ENCODE measurements at regions not wholly inside any gene's neighbourhood (a gene's known extent, or its start where the extent isn't known, plus 50 kb on each side); places are given as distances from the start of the nearest gene placed in this dataset.

GRCh38 chr10:124186956-124187355, 93.6 kb upstream of the CHST15 start:
- no peak overlapping the region for H3K27ac Mint-ChIP-seq
- H3K27me3 Mint-ChIP-seq = peaks cover 9% of the 10 kb centered on the region
- H3K4me3 Mint-ChIP-seq (ENCODE audit: low read depth) = no peak overlapping the region
- TF ChIP-seq, protein P1, sequence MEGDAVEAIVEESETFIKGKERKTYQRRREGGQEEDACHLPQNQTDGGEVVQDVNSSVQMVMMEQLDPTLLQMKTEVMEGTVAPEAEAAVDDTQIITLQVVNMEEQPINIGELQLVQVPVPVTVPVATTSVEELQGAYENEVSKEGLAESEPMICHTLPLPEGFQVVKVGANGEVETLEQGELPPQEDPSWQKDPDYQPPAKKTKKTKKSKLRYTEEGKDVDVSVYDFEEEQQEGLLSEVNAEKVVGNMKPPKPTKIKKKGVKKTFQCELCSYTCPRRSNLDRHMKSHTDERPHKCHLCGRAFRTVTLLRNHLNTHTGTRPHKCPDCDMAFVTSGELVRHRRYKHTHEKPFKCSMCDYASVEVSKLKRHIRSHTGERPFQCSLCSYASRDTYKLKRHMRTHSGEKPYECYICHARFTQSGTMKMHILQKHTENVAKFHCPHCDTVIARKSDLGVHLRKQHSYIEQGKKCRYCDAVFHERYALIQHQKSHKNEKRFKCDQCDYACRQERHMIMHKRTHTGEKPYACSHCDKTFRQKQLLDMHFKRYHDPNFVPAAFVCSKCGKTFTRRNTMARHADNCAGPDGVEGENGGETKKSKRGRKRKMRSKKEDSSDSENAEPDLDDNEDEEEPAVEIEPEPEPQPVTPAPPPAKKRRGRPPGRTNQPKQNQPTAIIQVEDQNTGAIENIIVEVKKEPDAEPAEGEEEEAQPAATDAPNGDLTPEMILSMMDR (IDR thresholded peaks at IDR 0.05; ENCODE audit: unreplicated experiment) = no peak
- no peaks in the 10 kb centered on the region for H3K36me3 Mint-ChIP-seq (ENCODE audit: insufficient read depth)
- H3K9me3 Mint-ChIP-seq (ENCODE audit: low read depth) = peaks cover 7% of the 10 kb centered on the region
- no peaks in the 10 kb centered on the region for H3K4me1 Mint-ChIP-seq (ENCODE audit: low read depth)
- DNase-seq (ENCODE audit: low spot score, unreplicated experiment) = no peak

DNA sequence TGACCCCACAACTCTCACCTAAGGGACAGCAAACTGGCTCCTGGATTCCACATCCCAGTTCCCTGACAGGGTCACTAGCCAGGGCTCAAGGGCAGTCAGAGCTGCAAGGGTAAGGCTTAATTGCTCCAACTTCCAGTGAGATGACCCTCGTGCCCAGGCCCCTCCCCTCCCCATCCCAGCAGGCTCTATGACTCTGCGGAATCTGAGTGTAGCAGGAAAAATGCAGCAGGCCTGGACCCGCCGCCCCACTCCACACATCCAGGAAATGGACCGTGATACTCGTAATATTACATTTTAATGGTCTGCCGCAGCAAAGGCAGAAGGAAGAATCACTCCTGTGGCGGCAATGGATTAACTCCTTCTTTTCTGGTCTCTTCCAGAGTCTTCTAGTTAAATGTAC, 91.7 kb upstream of the CHST15 start:
- no peak overlapping the region for H3K4me3 Mint-ChIP-seq (ENCODE audit: low read depth)
- peaks cover 7% of the 10 kb centered on the region for H3K9me3 Mint-ChIP-seq (ENCODE audit: low read depth)
- DNase-seq (ENCODE audit: low spot score, unreplicated experiment) = no peak
- no peaks in the 10 kb centered on the region for H3K36me3 Mint-ChIP-seq (ENCODE audit: insufficient read depth)
- H3K27ac Mint-ChIP-seq = no peak overlapping the region
- H3K4me1 Mint-ChIP-seq (ENCODE audit: low read depth) = no peaks in the 10 kb centered on the region
- H3K27me3 Mint-ChIP-seq = peaks cover 4% of the 10 kb centered on the region
- TF ChIP-seq, protein P1 (IDR thresholded peaks at IDR 0.05; ENCODE audit: unreplicated experiment) = no peak

DNA sequence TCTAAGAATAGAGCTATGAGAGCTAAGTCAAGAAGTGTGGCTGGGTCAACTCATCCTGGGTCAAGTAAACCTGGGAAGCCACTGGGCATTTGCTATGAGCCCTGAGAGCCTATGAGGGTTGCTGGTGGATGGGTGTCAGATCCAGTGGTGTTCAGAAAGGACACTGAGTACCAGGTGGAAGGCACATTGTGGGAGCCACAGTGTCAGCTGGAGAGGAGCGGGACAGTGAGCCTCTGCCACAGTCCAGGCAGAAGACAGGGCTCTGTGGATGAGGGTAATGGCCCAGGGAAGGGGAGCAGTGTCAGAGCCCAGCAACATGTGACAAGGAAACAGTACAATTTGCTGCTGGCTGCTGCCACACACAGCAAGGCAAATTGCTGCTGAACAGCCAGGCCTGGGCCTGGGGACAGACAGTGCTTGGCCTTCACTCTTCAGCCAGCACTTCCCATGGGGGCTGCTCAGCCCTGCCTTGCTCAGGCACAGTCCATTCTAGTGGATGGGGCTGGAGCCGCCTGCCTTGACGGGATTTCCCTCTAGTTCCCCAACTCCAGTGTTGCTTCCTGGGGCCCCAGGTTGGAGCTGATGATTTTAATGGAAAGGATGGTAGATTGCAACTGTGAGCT, 90.9 kb upstream of the CHST15 start:
- H3K4me1 Mint-ChIP-seq (ENCODE audit: low read depth) = no peaks in the 10 kb centered on the region
- TF ChIP-seq, protein P1 (IDR thresholded peaks at IDR 0.05; ENCODE audit: unreplicated experiment) = no peak
- H3K4me3 Mint-ChIP-seq (ENCODE audit: low read depth) = no peak overlapping the region
- no peak for DNase-seq (ENCODE audit: low spot score, unreplicated experiment)
- peaks cover 7% of the 10 kb centered on the region for H3K9me3 Mint-ChIP-seq (ENCODE audit: low read depth)
- no peaks in the 10 kb centered on the region for H3K27me3 Mint-ChIP-seq
- no peak overlapping the region for H3K27ac Mint-ChIP-seq
- no peaks in the 10 kb centered on the region for H3K36me3 Mint-ChIP-seq (ENCODE audit: insufficient read depth)

DNA sequence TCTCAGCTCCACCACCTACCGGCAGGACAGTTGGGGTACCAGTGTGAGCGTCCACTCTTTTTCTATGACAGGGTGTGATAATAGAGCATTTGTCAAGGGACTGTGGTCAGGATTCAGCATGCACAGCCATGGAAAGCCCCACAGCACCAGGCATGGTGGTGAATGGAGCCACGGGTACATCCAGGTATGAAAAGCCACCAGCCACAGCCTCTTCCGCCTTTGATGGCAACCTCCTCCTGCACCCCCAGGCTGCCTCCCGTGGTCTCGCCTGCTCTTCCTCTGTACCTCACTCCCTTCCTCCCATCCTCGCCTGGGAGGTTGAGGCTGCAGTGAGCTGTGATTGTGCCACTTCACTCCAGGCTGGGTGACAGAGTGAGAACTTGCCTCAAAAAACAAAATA, 90.2 kb upstream of the CHST15 start:
- Mint-ChIP-seq H3K27ac (no peak overlapping the region), H3K9me3 (ENCODE audit: low read depth) (no peaks in the 10 kb centered on the region), H3K4me1 (ENCODE audit: low read depth) (no peaks in the 10 kb centered on the region), H3K4me3 (ENCODE audit: low read depth) (no peak overlapping the region), H3K36me3 (ENCODE audit: insufficient read depth) (no peaks in the 10 kb centered on the region), H3K27me3 (no peaks in the 10 kb centered on the region)
- DNase-seq (ENCODE audit: low spot score, unreplicated experiment) = no peak
- TF ChIP-seq, protein P1 (IDR thresholded peaks at IDR 0.05; ENCODE audit: unreplicated experiment) = no peak

DNA sequence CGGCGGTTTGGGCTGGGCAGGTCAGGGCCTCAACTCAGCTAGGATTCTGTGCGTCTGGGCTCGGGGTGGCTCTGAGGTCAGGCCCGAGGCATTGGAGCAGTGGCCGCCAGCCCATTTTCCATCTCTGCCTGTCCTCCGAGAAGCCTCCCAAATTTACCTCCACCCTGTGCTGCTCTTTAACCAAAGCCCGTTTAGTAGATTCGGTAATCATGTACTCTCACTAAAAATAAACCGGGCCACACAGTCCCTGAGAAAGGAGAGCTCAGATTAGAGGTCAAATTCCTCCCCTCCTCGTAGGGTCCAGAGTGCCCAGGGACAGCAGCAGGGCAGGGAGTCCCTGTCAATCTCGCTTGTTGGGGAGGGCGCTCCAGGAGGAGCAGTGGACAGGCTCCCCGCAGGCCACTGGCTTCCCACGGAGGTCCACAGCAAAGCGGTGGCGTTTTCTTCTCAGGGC, 88.7 kb upstream of the CHST15 start:
- H3K9me3 Mint-ChIP-seq (ENCODE audit: low read depth) = no peaks in the 10 kb centered on the region
- H3K36me3 Mint-ChIP-seq (ENCODE audit: insufficient read depth) = no peaks in the 10 kb centered on the region
- no peaks in the 10 kb centered on the region for H3K27me3 Mint-ChIP-seq
- H3K27ac Mint-ChIP-seq = no peak overlapping the region
- H3K4me1 Mint-ChIP-seq (ENCODE audit: low read depth) = no peaks in the 10 kb centered on the region
- DNase-seq (ENCODE audit: low spot score, unreplicated experiment) = no peak
- no peak overlapping the region for H3K4me3 Mint-ChIP-seq (ENCODE audit: low read depth)
- TF ChIP-seq, protein P1 (IDR thresholded peaks at IDR 0.05; ENCODE audit: unreplicated experiment) = no peak
